T-cell (primary cell): ENCODE measurements at regions not wholly inside any gene's neighbourhood (a gene's known extent, or its start where the extent isn't known, plus 50 kb on each side); places are given as distances from the start of the nearest gene placed in this dataset.

Source experiments
- ATAC-seq, 4 experiments: fragments of 200-7000 bp in 3 of 4; fragments of 150-1000 bp in 1 of 4; cut with Tn5 transposase; replicated peaks in 1 of 4; 1 replicate in 3 of 4; 2 replicates in 1 of 4; pipeline ENCODE4 v1.10.0; 2021; ENCODE audit warnings: moderate library complexity in 3 of 4, mild to moderate bottlenecking in 2 of 4, moderate number of reproducible peaks in 1 of 4
- CTCF ChIA-PET, 2 donors: fragments of 300-600 bp; sonication (Branson Sonifier 250); formaldehyde crosslinking; loops; one replicate each; lab custom pipeline; 2022; ENCODE audit warnings: antibody characterized with exemption in 2 of 2; lab: Charles Lee
- POLR2A ChIA-PET, 2 donors: fragments of 300-600 bp; sonication (Branson Sonifier 250); formaldehyde crosslinking; loops; one replicate each; lab custom pipeline; 2022; ENCODE audit warnings: antibody characterized with exemption in 2 of 2; lab: Charles Lee
- DNase-seq, 35 experiments: peaks; one replicate each; pipeline versions ENCODE4 v3.0.0 to v3.0.0-alpha.2; 2013 to 2023
- H3K27ac ChIP-seq: one replicate; pipeline ENCODE4 v1.5.1; 2013; ENCODE audit warnings: low read length
- H3K27me3 ChIP-seq, 2 experiments: replicated peaks in 1 of 2; 1 replicate in 1 of 2; 2 replicates in 1 of 2; pipeline versions ENCODE4 v1.6.1 to v1.7.0; 2013; ENCODE audit warnings: low read length in 1 of 2, mixed read lengths in 1 of 2; ENCODE audit not compliant: control insufficient read depth in 2 of 2, insufficient read depth in 2 of 2; ENCODE audit errors: extremely low read depth in 1 of 2
- H3K36me3 ChIP-seq, 2 donors: 1 replicate in 1 of 2; 2 replicates in 1 of 2; pipeline versions ENCODE4 v1.6.1 to v1.7.0; 2013; ENCODE audit warnings: low read length in 1 of 2; ENCODE audit not compliant: control insufficient read depth in 2 of 2, insufficient read depth in 1 of 2; ENCODE audit errors: extremely low read depth in 1 of 2
- H3K4me1 ChIP-seq, 2 experiments: 1 replicate in 1 of 2; 2 replicates in 1 of 2; pipeline versions ENCODE4 v1.6.1 to v1.7.0; 2013; ENCODE audit warnings: low read length in 2 of 2, mixed read lengths in 1 of 2; ENCODE audit not compliant: insufficient read depth in 2 of 2, control insufficient read depth in 1 of 2; ENCODE audit errors: extremely low read depth in 1 of 2
- H3K4me3 ChIP-seq, 2 donors: 1 replicate in 1 of 2; 2 replicates in 1 of 2; pipeline versions ENCODE4 v1.5.1 to v1.7.0; 2013; ENCODE audit warnings: mild to moderate bottlenecking in 2 of 2, low read length in 1 of 2, moderate library complexity in 1 of 2; ENCODE audit not compliant: control insufficient read depth in 1 of 2; ENCODE audit errors: extremely low read depth in 1 of 2
- H3K9me3 ChIP-seq: 2 replicates; pipeline ENCODE4 v1.7.0; 2013
- H3K27ac Mint-ChIP-seq, 2 donors: one replicate each; pipeline ENCODE4 v1.8.0; 2020 to 2021; ENCODE audit warnings: mild to moderate bottlenecking in 2 of 2, mixed read lengths in 2 of 2
- H3K27me3 Mint-ChIP-seq, 2 donors: one replicate each; pipeline ENCODE4 v1.8.0; 2021 to 2022; ENCODE audit warnings: mixed read lengths in 2 of 2
- H3K36me3 Mint-ChIP-seq: one replicate; pipeline ENCODE4 v1.8.0; 2021; ENCODE audit warnings: mixed read lengths
- H3K4me1 Mint-ChIP-seq, 3 donors: one replicate each; pipeline ENCODE4 v1.8.0; 2020 to 2022; ENCODE audit warnings: mixed read lengths in 3 of 3, mild to moderate bottlenecking in 1 of 3
- H3K4me3 Mint-ChIP-seq, 3 donors: one replicate each; pipeline ENCODE4 v1.8.0; 2020 to 2022; ENCODE audit warnings: mild to moderate bottlenecking in 3 of 3, mixed read lengths in 3 of 3, moderate library complexity in 3 of 3
- H3K9me3 Mint-ChIP-seq, 3 donors: one replicate each; pipeline ENCODE4 v1.8.0; 2020 to 2022; ENCODE audit warnings: mixed read lengths in 3 of 3
- WGBS: methylation state at CpG from one replicate; pipeline ENCODE4 v1.1.5; 2013; ENCODE audit warnings: missing lambda C conversion rate; ENCODE audit not compliant: insufficient coverage; 5-methylcytosine and 5-hydroxymethylcytosine counted together

DNA sequence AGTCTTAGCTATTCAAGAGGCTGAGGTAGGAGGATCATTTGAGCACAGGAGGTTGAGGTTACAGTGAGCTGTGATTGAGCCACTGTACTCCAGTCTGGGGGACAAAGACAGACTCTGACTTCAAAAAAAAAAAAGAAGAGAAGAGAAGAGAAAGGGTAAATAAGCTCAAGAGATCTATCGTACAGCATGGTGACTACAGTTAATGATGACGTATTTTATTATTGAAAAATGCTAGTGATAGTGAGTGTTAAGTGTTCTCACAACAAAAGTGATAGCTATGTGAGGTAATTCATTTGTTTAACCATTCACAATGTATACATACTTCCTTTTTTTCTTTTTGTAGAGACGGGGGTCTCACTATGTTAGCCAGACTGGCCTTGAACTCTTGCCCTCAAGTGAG is 121.5 kb upstream of the RPL34 start:
- Histone ChIP-seq H3K27ac (no peak overlapping the region), H3K36me3 (no peaks in the 10 kb centered on the region), H3K27me3 (no peaks in the 10 kb centered on the region), H3K4me3 (no peak overlapping the region), H3K4me1 (no peaks in the 10 kb centered on the region), H3K9me3 (peaks cover 2% of the 10 kb centered on the region)
- WGBS = no CpG with 5 or more reads among the region's 3 CpGs
- no peak for ATAC-seq
- peaks cover 2% of the 10 kb centered on the region for H3K36me3 Mint-ChIP-seq
- POLR2A ChIA-PET = interaction anchor here in 1 of 2 donors (0.6 to 0.7 kb wide), 4 partner anchors 12 to 79 kb away, joined by 3 to 8 read pairs (median 6); no protein-coding TSS in a partner anchor
- H3K4me1 Mint-ChIP-seq = peaks cover 2 to 5% (median 3%) of the 10 kb centered on the region in 3 donors
- CTCF ChIA-PET = interaction anchor here in 1 of 2 donors (0.6 kb wide), 1 partner anchor 63 kb away, joined by 3 read pairs; no protein-coding TSS in a partner anchor
- H3K9me3 Mint-ChIP-seq = peaks cover 0 to 8% (median 0%) of the 10 kb centered on the region in 3 donors
- no peak for DNase-seq
- no peak overlapping the region for H3K27ac Mint-ChIP-seq
- H3K27me3 Mint-ChIP-seq = no peaks in the 10 kb centered on the region
- H3K4me3 Mint-ChIP-seq = no peak overlapping the region

- no peaks in the 10 kb centered on the region for H3K27me3 ChIP-seq
- Mint-ChIP-seq H3K36me3 (peaks cover 2% of the 10 kb centered on the region), H3K9me3 (peaks cover 5 to 16% (median 9%) of the 10 kb centered on the region in 3 donors), H3K27ac (no peak overlapping the region), H3K4me1 (peaks cover 0 to 6% (median 0%) of the 10 kb centered on the region in 3 donors), H3K27me3 (no peaks in the 10 kb centered on the region), H3K4me3 (no peak overlapping the region)
- no peaks in the 10 kb centered on the region for H3K36me3 ChIP-seq
- no peak overlapping the region for H3K27ac ChIP-seq
- ATAC-seq (no peak), DNase-seq (no peak)
- H3K9me3 ChIP-seq = peaks cover 7% of the 10 kb centered on the region
- H3K4me1 ChIP-seq = no peaks in the 10 kb centered on the region
- CTCF ChIA-PET = interaction anchor here in 1 of 2 donors (0.6 to 1.8 kb wide), 4 partner anchors 356 to 475 kb away, joined by 3 to 5 read pairs (median 4); no protein-coding TSS in a partner anchor
- POLR2A ChIA-PET = interaction anchor here in 1 of 2 donors (0.7 kb wide), 1 partner anchor 482 kb away, joined by 3 read pairs; no protein-coding TSS in a partner anchor
- H3K4me3 ChIP-seq = no peak overlapping the region
Observed at GRCh38 chr4:108493596-108493931, 126.8 kb upstream of the RPL34 start.

GRCh38 chr4:108492816-108493595 is 127.4 kb upstream of the RPL34 start:
- ATAC-seq (peak in 2 of 4 experiments; percentile 52 to 55), DNase-seq (peak in 7 of 35 experiments; percentile 5 to 46 (median 16))
- no peaks in the 10 kb centered on the region for H3K27me3 ChIP-seq
- H3K9me3 ChIP-seq = peaks cover 7% of the 10 kb centered on the region
- CTCF ChIA-PET = interaction anchor here (0.6 to 1.8 kb wide), 6 partner anchors 96 to 475 kb away, joined by 3 to 5 read pairs (median 3); no protein-coding TSS in a partner anchor
- Mint-ChIP-seq H3K9me3 (peaks cover 5 to 16% (median 9%) of the 10 kb centered on the region in 3 donors), H3K27ac (no peak overlapping the region), H3K4me1 (peaks cover 0 to 6% (median 0%) of the 10 kb centered on the region in 3 donors), H3K36me3 (peaks cover 2% of the 10 kb centered on the region), H3K27me3 (no peaks in the 10 kb centered on the region), H3K4me3 (no peak overlapping the region)
- POLR2A ChIA-PET = no interaction called here
- no peaks in the 10 kb centered on the region for H3K36me3 ChIP-seq
- H3K4me1 ChIP-seq = no peaks in the 10 kb centered on the region
- WGBS = 65% methylated on average over 3 of the region's 4 CpGs
- no peak overlapping the region for H3K4me3 ChIP-seq
- no peak overlapping the region for H3K27ac ChIP-seq

GRCh38 chr4:108488865-108489264 is 131.5 kb upstream of the RPL34 start:
- Mint-ChIP-seq H3K9me3 (peaks cover 5 to 9% (median 7%) of the 10 kb centered on the region in 3 donors), H3K4me1 (peaks cover 17 to 34% (median 17%) of the 10 kb centered on the region in 3 donors), H3K27ac (no peak overlapping the region), H3K4me3 (no peak overlapping the region), H3K36me3 (no peaks in the 10 kb centered on the region), H3K27me3 (no peaks in the 10 kb centered on the region)
- POLR2A ChIA-PET = interaction anchor here in 1 of 2 donors (0.7 kb wide), 1 partner anchor 428 kb away, joined by 3 read pairs; no protein-coding TSS in a partner anchor
- H3K9me3 ChIP-seq = peaks cover 5% of the 10 kb centered on the region
- DNase-seq = no peak
- ATAC-seq = no peak
- WGBS = no CpG with 5 or more reads among the region's 1 CpG
- CTCF ChIA-PET = no interaction called here
- H3K4me3 ChIP-seq = no peak overlapping the region
- H3K36me3 ChIP-seq = no peaks in the 10 kb centered on the region
- H3K4me1 ChIP-seq = peaks cover 5 to 10% of the 10 kb centered on the region in 2 experiments
- no peaks in the 10 kb centered on the region for H3K27me3 ChIP-seq
- no peak overlapping the region for H3K27ac ChIP-seq

DNA sequence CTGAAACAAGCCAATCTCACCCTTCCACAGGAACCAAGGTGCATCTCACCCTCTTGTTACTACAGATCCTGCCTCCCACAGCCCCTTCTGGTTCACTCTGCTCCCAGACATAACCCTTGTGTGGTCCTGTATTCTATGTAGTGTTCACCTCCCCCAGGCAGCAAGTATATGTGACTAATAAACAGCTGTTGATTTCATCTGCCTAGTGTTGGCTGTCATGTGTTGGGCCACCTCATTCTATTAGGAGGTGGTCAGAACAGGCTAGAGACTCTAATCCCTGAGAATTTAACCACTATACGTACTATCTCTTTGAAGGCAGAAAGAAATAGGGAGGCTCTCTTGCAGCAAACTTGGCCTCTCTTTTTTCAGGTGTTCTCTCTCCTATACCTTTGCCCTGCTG is 134.3 kb upstream of the RPL34 start:
- Mint-ChIP-seq H3K4me1 (peaks cover 38 to 51% (median 39%) of the 10 kb centered on the region in 3 donors), H3K27ac (no peak overlapping the region), H3K9me3 (no peaks in the 10 kb centered on the region), H3K36me3 (no peaks in the 10 kb centered on the region), H3K4me3 (no peak overlapping the region), H3K27me3 (no peaks in the 10 kb centered on the region)
- Histone ChIP-seq H3K4me1 (peaks cover 19 to 26% of the 10 kb centered on the region in 2 experiments), H3K27ac (no peak overlapping the region), H3K27me3 (no peaks in the 10 kb centered on the region), H3K9me3 (no peaks in the 10 kb centered on the region), H3K4me3 (no peak overlapping the region), H3K36me3 (no peaks in the 10 kb centered on the region)
- ATAC-seq = no peak
- CTCF ChIA-PET = no interaction called here
- no CpG with 5 or more reads among the region's 1 CpG for WGBS
- DNase-seq = no peak
- POLR2A ChIA-PET = interaction anchor here in 1 of 2 donors (0.6 kb wide), 1 partner anchor 13 kb away, joined by 3 read pairs; no protein-coding TSS in a partner anchor

DNA sequence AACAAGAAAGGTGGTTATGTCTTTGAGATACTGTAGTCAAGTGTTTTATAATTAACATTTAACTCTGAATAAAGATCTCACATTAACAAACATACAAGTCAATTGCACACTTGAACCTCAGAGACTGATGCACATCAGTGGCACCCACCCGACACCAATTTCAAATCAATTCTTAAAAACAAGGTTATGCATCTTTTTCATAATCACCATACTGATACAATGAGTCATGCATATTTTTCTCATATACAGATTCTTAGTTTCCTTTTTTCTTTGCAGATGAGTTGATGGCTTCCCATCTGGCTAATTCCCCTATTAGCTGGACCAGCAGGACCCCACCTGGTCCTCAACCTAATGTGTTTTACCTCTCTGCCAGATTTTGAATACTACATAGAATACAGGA is 136.2 kb upstream of the RPL34 start:
- H3K4me3 ChIP-seq = no peak overlapping the region
- H3K27me3 ChIP-seq = no peaks in the 10 kb centered on the region
- Mint-ChIP-seq H3K4me1 (peaks cover 38 to 51% (median 39%) of the 10 kb centered on the region in 3 donors), H3K27ac (peak overlapping the region in 1 of 2 donors; percentile 62), H3K4me3 (peak overlapping the region in 1 of 3 donors; percentile 74), H3K27me3 (no peaks in the 10 kb centered on the region), H3K9me3 (no peaks in the 10 kb centered on the region), H3K36me3 (no peaks in the 10 kb centered on the region)
- no peak for ATAC-seq
- no peaks in the 10 kb centered on the region for H3K36me3 ChIP-seq
- no peak overlapping the region for H3K27ac ChIP-seq
- peaks cover 19 to 26% of the 10 kb centered on the region in 2 experiments for H3K4me1 ChIP-seq
- POLR2A ChIA-PET = no interaction called here
- CTCF ChIA-PET = no interaction called here
- no peaks in the 10 kb centered on the region for H3K9me3 ChIP-seq
- no peak for DNase-seq
- WGBS = 56% methylated on average over 1 of the region's 1 CpG
